H1 (cell line): ENCODE measurements at regions not wholly inside any gene's neighbourhood (a gene's known extent, or its start where the extent isn't known, plus 50 kb on each side); places are given as distances from the start of the nearest gene placed in this dataset.

Source experiments
- CTCF ChIA-PET: fragments of 300-600 bp; sonication (Branson Sonifier 250); formaldehyde crosslinking; loops from one replicate; lab custom pipeline; 2021; ENCODE audit not compliant: partially characterized antibody; lab: Charles Lee
- POLR2A ChIA-PET: fragments of 300-600 bp; sonication (Branson Sonifier 250); formaldehyde crosslinking; loops from one replicate; lab custom pipeline; 2021; ENCODE audit warnings: inconsistent platforms; ENCODE audit not compliant: partially characterized antibody; lab: Charles Lee
- DNase-seq, 2 experiments: peaks; one replicate each; pipeline versions ENCODE4 v3.0.0 to v3.0.0-alpha.2; 2010 to 2022; ENCODE audit warnings: low spot score in 2 of 2, low read depth in 1 of 2, mixed read lengths in 1 of 2
- FAIRE-seq: peaks from 2 replicates; lab custom pipeline; 2011; peaks lifted over from hg19 to GRCh38; lab: Jason Lieb, UNC
- H2AFZ ChIP-seq: 2 replicates; pipeline ENCODE4 v1.8.1; 2012; ENCODE audit warnings: low read length, inconsistent platforms
- H2AK5ac ChIP-seq: 2 replicates; pipeline ENCODE4 v1.6.1; 2013; ENCODE audit warnings: low read depth, low read length
- H2BK120ac ChIP-seq: replicated peaks from 2 replicates; pipeline ENCODE3; 2013; ENCODE audit warnings: low read depth, low read length, inconsistent platforms
- H2BK12ac ChIP-seq: 2 replicates; pipeline ENCODE4 v1.6.1; 2013; ENCODE audit warnings: low read depth, low read length
- H2BK15ac ChIP-seq: 2 replicates; pipeline ENCODE4 v1.6.1; 2013; ENCODE audit warnings: low read length
- H2BK20ac ChIP-seq: 2 replicates; pipeline ENCODE4 v1.6.1; 2013; ENCODE audit warnings: low read length
- H2BK5ac ChIP-seq: 2 replicates; pipeline ENCODE4 v1.6.1; 2013; ENCODE audit warnings: low read depth, low read length
- H3K14ac ChIP-seq: 2 replicates; pipeline ENCODE4 v1.6.1; 2013; ENCODE audit warnings: inconsistent platforms; ENCODE audit not compliant: insufficient read length
- H3K18ac ChIP-seq: 2 replicates; pipeline ENCODE4 v1.6.1; 2013; ENCODE audit warnings: low read length; ENCODE audit errors: extremely low read depth
- H3K23ac ChIP-seq: 2 replicates; pipeline ENCODE4 v1.6.1; 2013; ENCODE audit warnings: inconsistent platforms; ENCODE audit not compliant: insufficient read length
- H3K23me2 ChIP-seq: 2 replicates; pipeline ENCODE4 v1.6.1; 2013; ENCODE audit warnings: low read depth, low read length
- H3K27ac ChIP-seq: 2 replicates; pipeline ENCODE4 v1.6.1; 2011; ENCODE audit warnings: low read depth, low read length, inconsistent platforms
- H3K27me3 ChIP-seq, 4 experiments: replicated peaks in 1 of 4; 1 replicate in 1 of 4; 2 replicates in 3 of 4; pipeline versions ENCODE4 v1.6.1 to v1.8.1; 2011 to 2013; ENCODE audit warnings: low read length in 3 of 4, mild to moderate bottlenecking in 3 of 4, inconsistent platforms in 2 of 4, mixed read lengths in 2 of 4, moderate library complexity in 1 of 4; ENCODE audit not compliant: control insufficient read depth in 3 of 4, insufficient read depth in 3 of 4; ENCODE audit errors: extremely low read depth in 1 of 4
- H3K36me3 ChIP-seq, 4 experiments: 2 replicates each; pipeline versions ENCODE4 v1.6.1 to v1.8.1; 2011 to 2013; ENCODE audit warnings: mild to moderate bottlenecking in 4 of 4, low read length in 3 of 4, moderate library complexity in 2 of 4, control low read depth in 1 of 4, inconsistent platforms in 1 of 4; ENCODE audit not compliant: insufficient read depth in 4 of 4, control insufficient read depth in 2 of 4
- H3K4ac ChIP-seq: replicated peaks from 2 replicates; pipeline ENCODE3; 2013; ENCODE audit warnings: low read length, low read depth, mixed read lengths, inconsistent platforms; ENCODE audit not compliant: insufficient read length
- H3K4me1 ChIP-seq, 4 experiments: replicated peaks in 1 of 4; 1 replicate in 1 of 4; 2 replicates in 3 of 4; pipeline versions ENCODE4 v1.6.1 to v1.8.1; 2011 to 2013; ENCODE audit warnings: low read length in 3 of 4, inconsistent platforms in 2 of 4, mixed read lengths in 1 of 4; ENCODE audit not compliant: insufficient read depth in 4 of 4, control insufficient read depth in 3 of 4
- H3K4me2 ChIP-seq, 2 experiments: 2 replicates each; pipeline versions ENCODE4 v1.6.1 to v1.8.1; 2011 to 2013; ENCODE audit warnings: low read depth in 2 of 2, low read length in 2 of 2, control low read depth in 1 of 2, inconsistent platforms in 1 of 2, mild to moderate bottlenecking in 1 of 2; ENCODE audit not compliant: insufficient read depth in 1 of 2
- H3K4me3 ChIP-seq, 4 experiments: fragments of 200-600, 300-600 bp in 1 of 4; sonication (generic), shearing (Covaris generic), sonication (Bioruptor Twin) in 1 of 4; 2 replicates each; pipeline versions ENCODE4 v1.5.1 to v1.8.1; 2011 to 2016; ENCODE audit warnings: low read length in 4 of 4, low read depth in 3 of 4, control low read depth in 2 of 4, inconsistent platforms in 2 of 4, mild to moderate bottlenecking in 2 of 4, mixed read lengths in 1 of 4, moderate library complexity in 1 of 4; ENCODE audit not compliant: insufficient read depth in 2 of 4; ENCODE audit errors: extremely low read depth in 1 of 4
- H3K56ac ChIP-seq: replicated peaks from 2 replicates; pipeline ENCODE3; 2013; ENCODE audit warnings: low read depth, mild to moderate bottlenecking, mixed read lengths, low read length, inconsistent platforms; ENCODE audit not compliant: insufficient read length
- H3K79me1 ChIP-seq: 2 replicates; pipeline ENCODE4 v1.6.1; 2013; ENCODE audit warnings: low read depth, low read length, control low read depth
- H3K79me2 ChIP-seq, 2 experiments: 2 replicates each; pipeline versions ENCODE4 v1.6.1 to v1.8.1; 2012 to 2013; ENCODE audit warnings: low read length in 2 of 2, mild to moderate bottlenecking in 2 of 2, inconsistent platforms in 1 of 2; ENCODE audit not compliant: insufficient read depth in 2 of 2, control insufficient read depth in 1 of 2
- H3K9ac ChIP-seq, 4 experiments: replicated peaks in 1 of 4; 1 replicate in 1 of 4; 2 replicates in 3 of 4; pipeline versions ENCODE4 v1.6.1 to v1.8.1; 2011 to 2013; ENCODE audit warnings: low read depth in 3 of 4, low read length in 3 of 4, control low read depth in 2 of 4, mild to moderate bottlenecking in 2 of 4, moderate library complexity in 2 of 4, inconsistent platforms in 1 of 4; ENCODE audit errors: extremely low read depth in 1 of 4
- H3K9me3 ChIP-seq, 2 experiments: 2 replicates each; pipeline versions ENCODE4 v1.6.1 to v1.8.1; 2012 to 2013; ENCODE audit warnings: mild to moderate bottlenecking in 2 of 2, moderate library complexity in 2 of 2, control low read depth in 1 of 2, inconsistent platforms in 1 of 2, low read depth in 1 of 2, low read length in 1 of 2, mixed read lengths in 1 of 2; ENCODE audit not compliant: insufficient read depth in 2 of 2
- H4K20me1 ChIP-seq, 2 experiments: replicated peaks in 1 of 2; 2 replicates each; pipeline versions ENCODE3 to v1.8.1; 2011 to 2013; ENCODE audit warnings: inconsistent platforms in 2 of 2, low read length in 2 of 2, mild to moderate bottlenecking in 1 of 2; ENCODE audit not compliant: insufficient read depth in 2 of 2, control insufficient read depth in 1 of 2
- H4K5ac ChIP-seq: 2 replicates; pipeline ENCODE4 v1.6.1; 2013; ENCODE audit warnings: low read length, low read depth, mixed read lengths, inconsistent platforms; ENCODE audit not compliant: insufficient read length
- H4K8ac ChIP-seq: 2 replicates; pipeline ENCODE4 v1.8.0; 2013; ENCODE audit warnings: mild to moderate bottlenecking, moderate library complexity, low read length, inconsistent platforms; ENCODE audit not compliant: insufficient read depth; ENCODE audit errors: extremely low read depth
- H4K91ac ChIP-seq: replicated peaks from 2 replicates; pipeline ENCODE3; 2013; ENCODE audit warnings: low read length, mixed read lengths, inconsistent platforms; ENCODE audit not compliant: insufficient read length
- BRCA1 ChIP-seq: IDR thresholded peaks from 2 replicates; pipeline ENCODE4 v1.6.1; 2012; ENCODE audit warnings: low read depth, low read length, improper control_type of control experiment
- CHD2 ChIP-seq: IDR thresholded peaks from 2 replicates; pipeline ENCODE4 v1.6.1; 2012; ENCODE audit warnings: low read length, improper control_type of control experiment
- CREB1 ChIP-seq: IDR thresholded peaks from 2 replicates; pipeline ENCODE4 v1.6.1; 2012; ENCODE audit warnings: inconsistent platforms
- EGR1 ChIP-seq: IDR thresholded peaks from 2 replicates; pipeline ENCODE4 v1.6.1; 2011; ENCODE audit warnings: low read depth, low read length, borderline replicate concordance
- GTF2F1 ChIP-seq: IDR thresholded peaks from 2 replicates; pipeline ENCODE4 v1.6.1; 2012; ENCODE audit warnings: low read depth, low read length, improper control_type of control experiment, borderline replicate concordance
- POU5F1 ChIP-seq: IDR thresholded peaks from 2 replicates; pipeline ENCODE4 v1.6.1; 2011; ENCODE audit warnings: low read depth, mild to moderate bottlenecking, low read length, moderate library complexity
- RAD21 ChIP-seq, 2 experiments: IDR thresholded peaks in 1 of 2; conservative IDR thresholded peaks in 1 of 2; 2 replicates each; pipeline ENCODE4 v1.6.1; 2011; ENCODE audit warnings: low read depth in 2 of 2, low read length in 2 of 2, improper control_type of control experiment in 1 of 2, inconsistent platforms in 1 of 2, mild to moderate bottlenecking in 1 of 2, moderate library complexity in 1 of 2
- SIN3A ChIP-seq, 2 experiments: IDR thresholded peaks in 1 of 2; conservative IDR thresholded peaks in 1 of 2; 2 replicates each; pipeline ENCODE4 v1.6.1; 2011 to 2012; ENCODE audit warnings: low read length in 2 of 2, improper control_type of control experiment in 1 of 2, low read depth in 1 of 2, mild to moderate bottlenecking in 1 of 2
- SIRT6 ChIP-seq: IDR thresholded peaks from one replicate; pipeline ENCODE4 v1.7.1; 2012; ENCODE audit warnings: low read length, inconsistent platforms
- SP2 ChIP-seq: IDR thresholded peaks from 2 replicates; pipeline ENCODE4 v1.6.1; 2012; ENCODE audit warnings: mild to moderate bottlenecking, low read length, inconsistent platforms
- SRF ChIP-seq: IDR thresholded peaks from 2 replicates; pipeline ENCODE4 v1.6.1; 2011; ENCODE audit warnings: mild to moderate bottlenecking, low read depth, low read length, moderate library complexity
- TAF7 ChIP-seq: optimal IDR thresholded peaks from 2 replicates; pipeline ENCODE3; 2011; ENCODE audit warnings: low read depth, mild to moderate bottlenecking, inconsistent platforms, low read length, moderate library complexity, borderline replicate concordance
- TBP ChIP-seq: IDR thresholded peaks from 2 replicates; pipeline ENCODE4 v1.6.1; 2011; ENCODE audit warnings: low read depth, low read length, improper control_type of control experiment
- TCF12 ChIP-seq: IDR thresholded peaks from 2 replicates; pipeline ENCODE4 v1.6.1; 2011; ENCODE audit warnings: low read depth, mild to moderate bottlenecking, low read length
- ZNF274 ChIP-seq: IDR thresholded peaks from 2 replicates; pipeline ENCODE4 v1.7.0; 2012; ENCODE audit warnings: low read length, borderline replicate concordance; ENCODE audit errors: extremely low read depth
- TF ChIP-seq, protein P1 (sequence below): IDR thresholded peaks from 2 replicates; pipeline ENCODE4 v1.6.1; 2012; ENCODE audit warnings: inconsistent platforms

DNA sequence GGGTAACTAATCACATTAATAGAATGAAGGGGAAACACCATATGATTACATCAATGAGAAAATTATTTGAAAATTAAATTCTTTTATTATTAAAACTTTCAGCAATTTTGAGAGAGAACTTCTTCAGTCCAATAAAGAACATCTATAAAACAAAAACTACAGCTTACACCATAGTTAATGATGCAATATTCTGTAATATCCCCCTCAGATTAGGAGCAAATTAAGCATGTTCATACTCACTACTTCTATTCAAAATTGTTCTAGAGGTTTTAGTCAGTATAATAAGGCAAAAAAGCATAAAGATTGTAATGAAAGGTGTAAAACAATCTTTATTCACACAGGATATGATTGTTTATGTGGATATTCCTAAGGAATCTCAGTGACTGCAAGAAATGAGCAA, 465.4 kb downstream of the CD109 start:
- CTCF ChIA-PET = interaction anchor here (0.6 kb wide), 1 partner anchor 175 kb away, joined by 4 read pairs; no protein-coding TSS in a partner anchor
- no peak overlapping the region for H2BK15ac ChIP-seq
- no peak overlapping the region for H4K5ac ChIP-seq
- no peak overlapping the region for H2BK5ac ChIP-seq
- no peak overlapping the region for H4K8ac ChIP-seq
- no peaks in the 10 kb centered on the region for H3K79me2 ChIP-seq
- no peak overlapping the region for H3K9ac ChIP-seq
- TF ChIP-seq BRCA1 (no peak), GTF2F1 (no peak), CREB1 (no peak), EGR1 (no peak), SIRT6 (no peak), SP2 (no peak), TCF12 (no peak), RAD21 (IDR thresholded peaks at IDR 0.05 in 1 of 2, conservative IDR thresholded peaks at IDR 0.05 in 1 of 2; ENCODE audit: low read depth in 2 of 2, low read length in 2 of 2) (no peak), TBP (no peak), SIN3A (conservative IDR thresholded peaks at IDR 0.05 in 1 of 2, IDR thresholded peaks at IDR 0.05 in 1 of 2; ENCODE audit: low read depth in 1 of 2, low read length in 2 of 2) (no peak), ZNF274 (no peak), TAF7 (no peak), SRF (no peak), POU5F1 (no peak), CHD2 (no peak)
- TF ChIP-seq, protein P1, sequence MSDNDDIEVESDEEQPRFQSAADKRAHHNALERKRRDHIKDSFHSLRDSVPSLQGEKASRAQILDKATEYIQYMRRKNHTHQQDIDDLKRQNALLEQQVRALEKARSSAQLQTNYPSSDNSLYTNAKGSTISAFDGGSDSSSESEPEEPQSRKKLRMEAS = no peak
- no peak overlapping the region for H3K4me2 ChIP-seq
- H3K18ac ChIP-seq = no peak overlapping the region
- H3K27me3 ChIP-seq = no peaks in the 10 kb centered on the region
- FAIRE-seq = no peak
- no peak overlapping the region for H3K27ac ChIP-seq
- no peak overlapping the region for H2BK20ac ChIP-seq
- no peaks in the 10 kb centered on the region for H3K36me3 ChIP-seq
- no peaks in the 10 kb centered on the region for H3K79me1 ChIP-seq
- no peak overlapping the region for H4K91ac ChIP-seq
- H3K4me1 ChIP-seq = no peaks in the 10 kb centered on the region
- no peak overlapping the region for H2AFZ ChIP-seq
- H3K23me2 ChIP-seq = no peaks in the 10 kb centered on the region
- no peaks in the 10 kb centered on the region for H3K9me3 ChIP-seq
- no peak overlapping the region for H2BK120ac ChIP-seq
- H3K4ac ChIP-seq = no peak overlapping the region
- no peak overlapping the region for H3K4me3 ChIP-seq
- DNase-seq = no peak
- POLR2A ChIA-PET = no interaction called here
- H4K20me1 ChIP-seq = no peaks in the 10 kb centered on the region
- no peak overlapping the region for H2AK5ac ChIP-seq
- H3K56ac ChIP-seq = no peak overlapping the region
- H3K14ac ChIP-seq = no peak overlapping the region
- H3K23ac ChIP-seq = no peak overlapping the region
- no peak overlapping the region for H2BK12ac ChIP-seq
